ENCODE measurements at regions not wholly inside any gene's neighbourhood (a gene's known extent, or its start where the extent isn't known, plus 50 kb on each side); places are given as distances from the start of the nearest gene placed in this dataset.
"Not testable (repeated sequence)": the region's sequence is repeated elsewhere in the genome, so short reads cannot be mapped to it uniquely, and the experiment has no call there.

GRCh38 chr20:47968541-47969310, 183.4 kb upstream of the SULF2 start:
- no peak for TF ChIP-seq ZFX (IDR thresholded peaks at IDR 0.05)
- no peak for TF ChIP-seq CTCF (conservative IDR thresholded peaks at IDR 0.05)
- H3K27ac ChIP-seq: no peak overlapping the region

- no peak overlapping the region for H3K27ac ChIP-seq
- TF ChIP-seq CTCF (conservative IDR thresholded peaks at IDR 0.05) (no peak), ZFX (IDR thresholded peaks at IDR 0.05) (no peak)
Measured at GRCh38 chr20:47964149-47964548, 178.9 kb upstream of the SULF2 start.

GRCh38 chr20:47963022-47963421, 177.7 kb upstream of the SULF2 start:
- TF ChIP-seq ZFX (IDR thresholded peaks at IDR 0.05) (no peak), CTCF (conservative IDR thresholded peaks at IDR 0.05) (no peak)
- H3K27ac ChIP-seq: no peak overlapping the region

GRCh38 chr20:47962286-47962963, 177.1 kb upstream of the SULF2 start:
- no peak for TF ChIP-seq ZFX (IDR thresholded peaks at IDR 0.05)
- no peak for TF ChIP-seq CTCF (conservative IDR thresholded peaks at IDR 0.05)

GRCh38 chr20:47960769-47961541, 175.7 kb upstream of the SULF2 start:
- no peak overlapping the region for H3K27ac ChIP-seq
- no peak for TF ChIP-seq ZFX (IDR thresholded peaks at IDR 0.05)
- TF ChIP-seq CTCF (conservative IDR thresholded peaks at IDR 0.05): no peak

More at GRCh38 chr20:47962286-47962963, 177.1 kb upstream of the SULF2 start:
- no peak overlapping the region for H3K27ac ChIP-seq

- TF ChIP-seq CTCF (conservative IDR thresholded peaks at IDR 0.05) (no peak), ZFX (IDR thresholded peaks at IDR 0.05) (no peak)
- no peak overlapping the region for H3K27ac ChIP-seq
Measured at GRCh38 chr20:47960277-47960676, 175.0 kb upstream of the SULF2 start.

- not testable (repeated sequence) for H3K27ac ChIP-seq
Measured at GRCh38 chr20:47957989-47958801, 172.9 kb upstream of the SULF2 start.

Measured in C4-2B (cell line).